ENCODE measurements at regions not wholly inside any gene's neighbourhood (a gene's known extent, or its start where the extent isn't known, plus 50 kb on each side); places are given as distances from the start of the nearest gene placed in this dataset.
"Not testable (repeated sequence)": the region's sequence is repeated elsewhere in the genome, so short reads cannot be mapped to it uniquely, and the experiment has no call there.

DNA sequence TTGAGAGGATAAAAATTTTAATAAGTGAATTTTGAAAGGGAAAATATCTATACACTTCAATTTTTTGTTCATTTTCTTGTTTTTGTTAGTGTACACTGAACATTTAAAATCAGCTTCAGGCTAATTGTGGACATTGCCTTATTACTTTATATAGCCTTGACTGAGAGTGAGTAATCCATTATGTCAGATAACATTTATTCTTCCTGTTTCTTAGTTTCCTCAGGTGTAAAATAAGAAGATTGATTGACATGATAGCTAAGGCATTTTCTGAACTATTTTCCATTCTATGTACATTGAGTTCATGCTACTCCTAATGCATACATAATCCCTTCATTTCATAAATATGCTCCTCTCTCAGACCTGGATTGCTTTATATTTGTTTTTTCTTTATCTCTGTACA, 607.3 kb upstream of the AADAT start:
- DNase-seq (ENCODE audit: low spot score): no peak

DNA sequence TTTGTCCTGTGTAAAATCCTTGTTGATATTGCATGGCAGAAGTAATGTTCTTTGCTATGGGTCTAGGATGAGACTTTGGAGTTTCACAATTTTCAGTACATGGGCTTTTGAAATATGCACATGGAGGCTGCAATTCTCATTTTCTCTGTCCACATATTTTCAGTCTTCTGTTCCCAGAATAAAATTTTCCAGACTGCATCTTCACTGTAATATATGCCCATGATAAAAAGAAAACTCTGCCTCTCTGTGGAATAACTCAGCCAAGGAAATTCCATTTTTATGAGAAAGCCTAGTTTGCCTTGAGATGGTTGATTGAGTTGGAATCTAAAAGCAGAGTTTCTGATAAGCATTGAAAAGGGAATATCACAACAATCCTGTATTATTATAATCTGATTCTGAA, 601.4 kb upstream of the AADAT start:
- DNase-seq (ENCODE audit: low spot score): no peak

DNA sequence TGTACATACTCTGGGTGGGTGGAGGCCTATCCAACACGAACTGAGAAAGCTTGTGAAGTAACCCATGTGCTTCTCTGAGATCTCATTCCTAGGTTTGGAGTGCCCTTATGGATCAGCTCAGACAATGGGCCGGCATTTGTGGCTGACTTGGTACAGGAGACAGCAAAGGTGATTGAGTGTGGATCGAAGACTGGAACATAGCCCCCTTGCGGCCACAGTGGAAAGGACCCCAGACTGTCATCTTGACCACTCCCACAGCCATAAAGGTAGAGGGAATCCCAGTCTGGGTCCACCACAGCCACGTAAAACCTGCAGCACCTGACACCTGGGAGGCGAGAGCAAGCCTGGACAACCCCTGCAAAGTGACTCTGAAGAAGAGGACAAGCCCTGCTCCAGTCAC, 598.0 kb upstream of the AADAT start:
- DNase-seq (ENCODE audit: low spot score): no peak

DNA sequence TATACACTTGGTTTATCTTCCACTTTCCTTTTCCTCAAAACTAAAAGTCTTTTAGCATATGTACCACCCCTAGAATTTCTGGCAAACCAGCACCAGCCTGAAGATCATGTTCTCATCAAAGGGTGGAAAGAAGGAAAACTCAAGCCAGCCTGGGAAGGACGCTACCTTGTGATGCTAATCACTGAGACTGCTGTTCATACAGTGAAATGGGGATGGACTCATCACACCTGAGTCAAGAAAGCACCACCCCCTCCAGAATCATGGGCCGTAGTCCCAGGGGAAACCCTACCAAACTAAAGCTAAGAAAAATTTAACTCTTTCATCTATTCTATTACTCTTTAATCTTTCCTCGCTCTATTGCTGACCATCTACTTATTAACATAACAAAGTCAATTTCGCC, 595.9 kb upstream of the AADAT start:
- DNase-seq (ENCODE audit: low spot score): not testable (repeated sequence)

DNA sequence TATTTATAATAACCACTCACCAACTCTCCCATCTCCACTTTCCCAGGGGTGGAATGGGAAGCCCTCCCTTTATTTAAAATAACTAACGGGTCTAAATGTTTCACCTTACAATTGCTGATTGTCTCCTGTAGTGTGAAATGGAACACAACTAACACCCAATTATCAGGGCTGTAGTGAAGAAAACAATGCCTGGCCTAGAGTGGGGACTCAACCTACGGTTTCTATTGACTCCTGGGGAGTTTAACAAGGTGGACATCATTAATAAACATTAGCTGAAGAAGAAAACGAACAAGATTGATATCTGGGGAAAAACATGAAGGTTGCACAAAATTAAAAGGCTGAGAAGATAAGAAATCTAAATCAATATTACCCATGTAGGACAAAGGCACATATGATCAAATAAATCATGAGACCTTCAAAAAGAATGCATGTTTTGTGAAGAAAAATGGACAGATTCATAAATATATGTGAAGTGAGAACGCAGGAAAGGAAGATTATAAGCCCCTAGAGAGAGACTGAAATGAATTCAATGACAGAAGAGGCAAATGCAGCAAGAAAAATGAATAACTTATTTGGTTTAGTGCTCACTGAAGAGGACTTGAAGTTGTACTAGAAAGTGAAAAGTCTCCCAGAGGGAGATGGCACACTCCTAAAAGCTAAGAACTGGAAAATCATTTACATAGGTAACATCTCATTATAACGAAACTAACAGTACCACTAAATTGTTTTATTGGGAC, 593.0 kb upstream of the AADAT start:
- DNase-seq (ENCODE audit: low spot score): no peak

DNA sequence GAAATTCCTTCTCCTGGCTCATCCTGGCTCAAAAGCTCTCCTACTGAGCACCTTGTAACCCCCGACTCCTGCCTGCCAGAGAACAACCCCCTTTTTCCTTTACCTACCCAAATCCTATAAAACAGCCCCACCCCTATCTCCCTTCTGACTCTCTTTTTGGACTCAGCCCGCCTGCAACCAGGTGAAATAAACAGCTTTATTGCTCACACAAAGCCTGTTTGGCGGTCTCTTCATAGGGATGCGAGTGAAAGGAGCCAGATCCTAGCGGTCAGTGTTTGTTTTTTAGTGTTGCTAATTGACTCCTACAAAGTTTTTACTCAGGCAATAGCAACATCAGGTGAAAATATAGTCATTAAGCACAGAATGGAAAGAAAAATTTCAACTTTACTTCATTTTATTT, 592.3 kb upstream of the AADAT start:
- not testable (repeated sequence) for DNase-seq (ENCODE audit: low spot score)

DNA sequence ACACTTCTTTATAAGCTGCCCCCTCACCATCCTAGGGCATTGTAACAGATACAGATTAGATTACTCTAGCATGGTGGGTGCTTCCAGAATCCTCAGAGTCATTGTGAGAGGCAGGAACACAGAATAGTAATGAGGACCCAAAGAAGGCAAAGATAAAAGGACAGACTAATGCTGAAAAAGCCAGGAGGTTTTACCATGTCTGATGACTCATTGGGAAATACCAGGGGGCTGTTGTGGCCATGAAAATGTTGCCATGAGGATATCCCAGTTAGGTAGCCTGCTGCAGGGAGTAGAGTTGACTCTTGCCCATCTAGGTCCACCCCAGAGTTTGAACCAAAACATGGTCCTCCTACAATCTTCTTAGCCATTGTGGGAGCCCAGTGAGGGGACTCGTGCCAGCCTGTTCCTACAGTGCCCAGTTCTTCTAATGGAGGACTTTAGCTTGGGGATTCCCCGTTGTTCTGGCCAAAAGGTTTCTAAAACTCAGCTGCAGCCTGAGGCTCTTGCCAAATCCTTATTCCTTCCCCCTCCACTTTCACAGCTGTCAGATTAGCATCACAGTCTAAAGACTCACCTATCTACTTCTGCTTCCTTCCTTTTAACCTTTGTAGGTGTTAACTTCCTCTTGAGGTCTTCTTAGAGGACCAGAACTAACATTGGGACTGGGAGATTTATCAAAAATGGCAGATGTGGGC, 586.0 kb upstream of the AADAT start:
- DNase-seq (ENCODE audit: low spot score): no peak

DNA sequence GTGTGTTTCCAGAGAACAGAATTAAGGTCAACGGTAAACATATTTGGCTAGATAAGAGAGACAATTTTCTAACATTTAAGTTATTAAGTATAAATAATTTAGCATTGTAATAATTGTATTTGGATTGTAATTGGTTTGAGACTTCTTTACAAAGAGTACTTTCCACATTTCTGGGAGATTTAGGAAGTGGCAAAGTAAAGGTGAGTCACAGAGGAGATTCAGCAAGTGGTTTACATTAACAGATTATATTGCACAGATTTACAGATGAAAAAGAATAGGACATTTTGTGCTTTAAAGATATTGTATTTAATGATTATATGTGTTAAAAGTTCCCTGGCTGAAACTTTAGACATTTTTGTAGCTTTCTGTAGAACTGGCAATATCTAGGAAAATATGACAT, 584.4 kb upstream of the AADAT start:
- no peak for DNase-seq (ENCODE audit: low spot score)

DNA sequence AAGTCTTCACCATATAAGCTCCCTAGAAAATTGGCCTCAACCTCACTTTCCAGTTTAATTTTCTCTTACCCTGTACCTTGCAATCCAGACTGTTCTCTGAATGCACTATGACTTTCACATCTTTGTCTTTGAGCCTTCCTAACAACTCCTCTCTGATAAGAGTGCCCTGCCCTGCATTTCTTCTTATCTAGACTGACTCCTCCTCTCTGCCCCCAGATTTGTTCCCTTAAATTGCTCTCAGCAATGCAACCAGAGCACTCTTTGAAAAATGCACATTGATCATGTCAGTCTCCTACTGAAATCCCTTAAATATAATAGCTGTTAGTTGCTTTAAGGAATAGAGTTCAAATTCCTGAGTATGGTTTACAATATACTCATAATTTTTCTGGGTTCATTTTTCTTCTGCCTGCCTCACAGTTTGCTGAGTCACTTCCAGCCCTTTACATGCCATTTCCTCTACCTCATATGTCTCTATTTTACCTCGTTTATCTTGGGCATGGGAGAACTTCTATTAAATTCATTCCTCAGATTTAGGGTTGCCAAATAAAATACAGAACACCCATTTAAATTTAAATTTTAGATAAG, 582.7 kb upstream of the AADAT start:
- no peak for DNase-seq (ENCODE audit: low spot score)

DNA sequence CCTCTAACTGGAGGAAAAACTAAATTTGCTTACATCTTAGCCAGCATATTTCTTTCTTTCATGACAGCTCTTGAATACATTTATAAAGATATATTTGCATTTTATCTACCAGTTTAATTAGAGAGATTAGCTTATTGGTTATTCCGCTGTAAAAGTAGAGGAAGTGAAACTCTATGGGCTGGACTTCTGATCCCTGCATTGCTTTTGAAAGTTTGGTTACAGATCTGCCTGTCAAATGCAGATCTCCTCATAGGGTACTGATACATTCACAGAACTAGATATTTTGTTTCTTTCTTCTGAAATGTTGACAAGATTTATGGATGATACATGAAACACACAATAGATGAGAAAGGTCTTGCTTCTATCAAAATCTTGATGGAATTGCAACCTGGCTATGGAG, 581.4 kb upstream of the AADAT start:
- DNase-seq (ENCODE audit: low spot score): no peak

DNA sequence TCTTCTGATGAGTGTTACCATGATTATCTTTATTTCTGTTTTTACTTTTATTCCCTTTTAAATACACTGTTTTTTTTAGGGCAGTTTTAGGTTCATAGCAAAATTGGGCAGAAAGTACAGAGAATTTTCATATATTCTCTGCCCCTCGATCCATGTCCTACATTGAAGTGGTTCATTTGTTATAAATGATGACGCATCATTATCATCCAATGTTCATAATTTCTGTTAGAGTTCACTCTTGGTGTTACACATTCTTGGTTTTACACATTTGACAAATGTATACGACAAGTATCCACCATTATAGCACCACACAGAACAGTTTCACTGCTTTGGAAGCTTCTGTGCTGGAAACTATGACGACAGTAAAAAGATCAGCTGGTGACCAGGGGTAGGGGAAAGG, 578.1 kb upstream of the AADAT start:
- DNase-seq (ENCODE audit: low spot score): no peak

DNA sequence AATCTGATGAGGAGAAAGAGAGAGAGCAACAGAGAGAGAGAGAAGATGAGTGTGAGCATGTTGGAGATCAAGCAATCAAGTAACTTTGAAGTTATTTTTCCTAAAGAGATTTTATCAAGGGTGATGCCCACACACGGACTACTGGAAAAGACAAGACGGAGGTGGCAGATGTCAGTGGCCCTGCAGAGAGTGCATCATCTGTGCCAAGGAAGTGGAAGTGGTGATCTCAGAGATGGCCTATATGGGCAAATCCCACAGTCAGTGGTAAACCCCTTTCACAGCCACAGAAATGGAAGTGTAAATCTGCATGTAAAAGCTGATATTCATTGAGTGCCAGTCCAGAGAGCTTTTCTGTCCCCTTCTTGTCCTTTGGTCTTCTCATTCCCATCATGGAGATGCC, 577.2 kb upstream of the AADAT start:
- DNase-seq (ENCODE audit: low spot score): no peak

DNA sequence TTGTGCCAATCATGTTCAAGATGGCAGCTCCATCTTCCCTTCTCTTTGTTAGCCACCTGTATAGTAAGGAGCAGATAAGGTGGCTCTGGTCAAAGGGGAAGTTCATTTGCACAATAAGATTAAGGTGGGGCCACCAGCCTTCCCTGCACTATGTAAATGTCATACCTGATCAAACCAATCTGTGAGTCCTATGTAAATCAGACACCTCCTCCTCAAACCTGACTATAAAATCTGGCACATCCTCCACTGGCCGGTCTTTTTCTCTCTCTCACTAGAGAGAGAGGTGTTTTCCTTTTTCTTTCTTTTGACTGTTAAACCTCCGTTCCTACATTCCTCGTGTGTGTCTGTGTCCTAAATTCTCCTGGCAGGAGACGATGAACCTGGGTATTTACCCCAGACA, 572.5 kb upstream of the AADAT start:
- no peak for DNase-seq (ENCODE audit: low spot score)

DNA sequence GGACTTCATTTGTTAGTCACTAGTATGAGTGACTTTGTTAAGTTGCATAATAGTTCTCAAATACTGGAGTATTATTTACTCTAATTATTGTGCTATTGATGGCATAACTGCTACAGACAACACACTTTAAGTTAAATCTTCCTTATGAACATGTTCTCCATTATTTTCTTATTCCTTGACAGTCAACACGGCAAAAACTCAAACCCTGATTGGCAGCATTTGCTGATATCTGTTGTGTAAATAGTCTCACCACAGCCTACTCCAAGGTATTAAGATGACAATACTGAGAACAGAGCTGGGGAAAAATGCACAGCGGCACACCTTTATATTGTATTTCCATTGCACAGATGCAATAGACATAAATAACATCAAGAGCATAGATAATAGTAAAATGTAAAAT, 568.0 kb upstream of the AADAT start:
- no peak for DNase-seq (ENCODE audit: low spot score)

DNA sequence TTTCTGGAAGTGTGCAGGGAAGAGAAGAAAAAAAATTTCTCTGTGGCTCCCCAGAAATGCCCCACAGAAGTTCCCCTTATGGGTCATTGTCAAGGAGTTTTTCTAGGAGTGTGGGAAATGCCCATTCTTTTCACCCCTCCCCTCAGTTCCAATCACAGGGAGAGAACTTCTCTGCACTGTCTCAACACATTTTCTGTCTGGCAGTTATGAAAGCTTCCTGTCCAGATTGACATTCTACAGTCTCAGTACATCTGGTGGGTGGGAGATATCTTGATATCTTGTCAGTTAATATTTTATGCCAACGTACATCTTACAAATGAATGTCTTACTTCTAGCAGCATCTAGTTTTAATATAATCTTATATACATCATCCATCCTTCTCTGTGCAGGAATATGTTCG, 566.8 kb upstream of the AADAT start:
- DNase-seq (ENCODE audit: low spot score): no peak

DNA sequence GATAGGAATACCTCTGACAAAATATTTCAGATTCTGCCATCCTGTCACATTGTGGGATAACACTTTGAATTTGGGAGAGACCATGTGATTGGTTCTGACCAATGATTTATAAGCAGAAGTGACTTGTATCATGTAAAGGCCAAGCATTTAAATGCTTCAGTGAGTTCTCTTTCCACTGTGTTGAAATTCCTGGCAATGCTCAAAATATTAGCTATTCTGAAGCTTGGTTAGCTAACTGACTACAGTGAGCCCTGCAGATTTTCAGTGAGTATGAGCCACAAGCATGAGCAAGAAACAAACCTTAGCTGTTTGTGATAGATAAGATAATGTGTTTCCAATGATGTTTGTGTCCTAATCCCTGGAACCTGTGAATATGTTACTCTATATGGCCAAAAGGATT, 562.8 kb upstream of the AADAT start:
- no peak for DNase-seq (ENCODE audit: low spot score)

DNA sequence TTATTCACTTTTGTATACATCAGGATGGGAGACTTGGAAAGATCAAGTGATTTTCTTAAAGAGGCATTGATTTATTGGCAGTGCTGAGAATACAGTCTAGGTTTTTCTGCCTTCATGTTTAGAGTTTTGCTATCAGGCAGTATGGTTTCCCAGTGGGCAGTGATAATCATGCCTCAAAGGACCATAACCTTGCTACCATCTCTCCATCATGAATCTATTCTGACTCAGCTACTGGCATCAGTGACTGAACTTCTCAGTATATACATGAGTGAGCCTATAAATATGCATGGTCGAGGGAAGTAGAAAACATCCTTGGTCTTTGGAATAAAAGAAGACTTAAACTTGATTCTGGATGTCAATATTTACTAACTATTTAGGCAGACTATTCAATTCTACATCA, 562.0 kb upstream of the AADAT start:
- no peak for DNase-seq (ENCODE audit: low spot score)

DNA sequence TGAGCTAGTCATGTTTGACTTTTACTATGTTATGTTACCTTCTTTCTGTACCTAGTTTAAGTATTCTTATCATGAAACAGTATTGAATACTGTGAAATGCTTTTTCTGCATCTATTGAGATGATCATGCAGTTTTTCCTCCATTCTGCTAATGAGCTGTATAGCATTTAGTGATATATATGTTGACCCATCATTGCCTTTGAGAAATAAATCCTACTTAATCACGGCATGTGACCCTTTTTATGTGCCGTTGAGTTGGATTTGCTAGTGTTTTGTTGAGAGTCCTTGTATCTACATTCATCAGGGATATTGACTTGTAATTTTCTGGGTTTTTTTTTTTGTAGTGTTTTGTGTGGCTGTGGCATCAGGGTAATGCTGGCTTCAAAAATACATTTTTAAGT, 537.7 kb upstream of the AADAT start:
- DNase-seq (ENCODE audit: low spot score): no peak

DNA sequence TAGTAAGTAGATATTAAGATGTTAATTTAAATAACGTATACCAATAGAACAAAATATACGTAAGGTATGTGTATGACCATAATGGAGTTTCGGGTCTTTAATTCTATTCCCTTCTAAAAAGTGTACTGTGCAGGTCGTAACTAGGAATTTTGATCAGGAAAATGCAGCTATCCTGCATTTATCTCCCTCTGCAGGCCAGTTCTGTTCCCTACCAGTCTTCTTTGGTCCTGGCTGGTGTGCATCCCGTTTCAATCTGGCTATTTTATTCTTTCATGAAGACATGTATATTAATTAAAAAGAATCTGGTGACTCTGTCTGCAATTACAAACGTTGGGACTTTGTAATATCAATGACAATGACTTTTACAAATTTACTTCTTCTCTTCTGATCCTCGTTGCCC, 534.1 kb upstream of the AADAT start:
- no peak for DNase-seq (ENCODE audit: low spot score)

DNA sequence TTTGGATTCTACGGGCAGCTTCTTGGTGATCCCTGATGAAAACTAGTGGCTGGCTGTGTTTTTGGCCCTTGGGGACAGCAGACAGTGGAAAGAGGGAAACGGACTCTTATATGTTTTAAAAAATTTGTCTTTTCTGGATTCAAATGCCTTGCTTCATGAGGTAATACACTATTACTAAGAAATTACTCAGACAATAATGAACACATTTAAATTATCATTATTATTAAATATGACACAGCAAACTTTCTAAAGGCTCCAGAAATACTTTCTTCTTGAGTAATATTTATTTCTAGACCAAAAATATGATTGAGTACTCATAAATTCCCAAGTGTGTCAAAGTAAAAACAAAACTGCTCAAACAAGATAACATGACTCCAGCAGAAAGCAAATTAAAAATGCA, 520.7 kb upstream of the AADAT start:
- no peak for DNase-seq (ENCODE audit: low spot score)

DNA sequence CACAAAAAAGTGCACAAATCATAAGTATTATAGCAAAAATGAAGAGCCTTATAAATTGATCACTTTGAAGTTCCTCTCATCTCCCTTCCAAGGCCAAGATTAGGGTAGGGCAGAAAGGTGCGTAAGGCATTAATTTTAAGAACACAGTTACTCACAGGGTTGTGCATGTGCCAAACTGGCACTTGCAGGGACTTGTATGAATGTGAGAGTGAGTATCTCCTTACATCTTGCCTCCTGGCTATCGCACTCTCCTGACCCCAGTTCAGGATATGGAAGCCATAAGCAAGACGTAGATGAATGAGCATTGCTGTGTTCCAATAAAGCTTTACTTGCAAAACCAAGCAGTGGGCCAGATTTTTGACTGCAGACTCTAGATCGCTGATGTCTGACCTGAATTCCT, 510.1 kb upstream of the AADAT start:
- no peak for DNase-seq (ENCODE audit: low spot score)

DNA sequence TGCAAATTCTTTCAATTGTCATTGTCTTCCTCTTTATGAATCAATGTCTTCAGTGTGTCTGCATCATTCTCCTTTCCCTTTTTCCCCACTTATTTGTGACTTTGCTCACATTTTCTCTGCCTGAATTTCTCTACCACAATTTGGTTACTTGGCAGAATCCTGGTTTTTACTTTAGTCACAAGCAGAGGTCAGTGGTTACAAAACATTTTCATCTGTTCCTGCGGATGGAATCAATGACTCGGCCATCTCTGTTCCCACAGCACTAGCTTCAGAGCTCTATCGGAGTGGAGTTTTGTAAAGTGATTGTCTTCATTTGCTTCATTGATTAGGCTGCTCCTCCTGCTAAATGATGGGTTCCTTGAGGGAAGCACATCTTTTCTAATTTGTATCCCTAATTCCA, 501.3 kb upstream of the AADAT start:
- no peak for DNase-seq (ENCODE audit: low spot score)

DNA sequence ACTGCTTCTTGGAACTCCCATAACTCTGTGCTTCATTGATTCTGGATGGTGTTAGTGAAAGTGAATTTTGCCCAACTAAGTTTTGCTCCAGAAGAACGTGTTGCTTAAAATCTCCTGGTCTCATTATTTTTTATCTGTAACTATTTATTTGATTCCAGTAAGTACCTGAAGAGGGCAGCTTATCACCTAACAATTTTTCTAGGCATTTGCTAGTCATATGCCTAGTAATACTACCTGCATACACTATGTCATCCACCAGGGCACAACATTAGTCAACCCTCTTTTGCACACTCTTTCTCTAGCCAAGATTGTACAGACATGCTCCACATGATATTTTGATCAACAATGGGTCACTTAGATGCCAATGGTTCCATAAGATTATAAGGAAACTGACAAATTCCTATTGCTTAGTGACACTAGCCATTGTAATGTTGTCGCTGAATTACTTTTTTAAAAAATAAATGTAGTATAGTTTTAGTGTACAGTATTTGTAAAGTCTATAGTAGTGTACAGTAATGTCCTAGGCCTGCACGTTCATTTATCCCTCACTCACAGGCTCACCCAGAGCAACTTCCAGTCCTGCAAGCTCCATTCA, 499.9 kb upstream of the AADAT start:
- DNase-seq (ENCODE audit: low spot score): peak; percentile 3

All from AG08395 (cell line).